MCF 10A (cell line): ENCODE measurements at regions not wholly inside any gene's neighbourhood (a gene's known extent, or its start where the extent isn't known, plus 50 kb on each side); places are given as distances from the start of the nearest gene placed in this dataset.

Experiments used
- BruUV-seq: library from RNA; stranded (reverse); fragments of 400-500 nt; replicated peaks from 2 replicates; lab custom pipeline; 2021; lab: Mats Ljungman, UMichigan
- CTCF ChIA-PET: fragments of 300-600 bp; sonication (Branson Sonifier 250); formaldehyde crosslinking; extraction: SDS; loops from one replicate; lab custom pipeline; 2021; ENCODE audit warnings: antibody characterized with exemption, inconsistent platforms; lab: Yijun Ruan, JAX
- POLR2A ChIA-PET: fragments of 300-600, 350-650 bp; sonication (Branson Sonifier 250); formaldehyde crosslinking; extraction: SDS; loops from one replicate; lab custom pipeline; 2020; ENCODE audit warnings: antibody characterized with exemption, inconsistent platforms; lab: Yijun Ruan, JAX
- DNase-seq: peaks from one replicate; pipeline ENCODE4 v3.0.0-alpha.2; 2018; ENCODE audit not compliant: unreplicated experiment
- H3K27ac Mint-ChIP-seq: one replicate; pipeline ENCODE4 v1.8.0; 2022; ENCODE audit warnings: mild to moderate bottlenecking, low read depth, mixed read lengths; ENCODE audit not compliant: unreplicated experiment
- H3K27me3 Mint-ChIP-seq: one replicate; pipeline ENCODE4 v1.8.0; 2022; ENCODE audit warnings: mixed read lengths; ENCODE audit not compliant: insufficient read depth, unreplicated experiment
- H3K36me3 Mint-ChIP-seq: one replicate; pipeline ENCODE4 v1.8.0; 2022; ENCODE audit warnings: mild to moderate bottlenecking, moderate library complexity, mixed read lengths; ENCODE audit not compliant: insufficient read depth, unreplicated experiment
- H3K4me1 Mint-ChIP-seq: one replicate; pipeline ENCODE4 v1.8.0; 2022; ENCODE audit warnings: mixed read lengths; ENCODE audit not compliant: insufficient read depth, unreplicated experiment
- H3K4me3 Mint-ChIP-seq: one replicate; pipeline ENCODE4 v1.8.0; 2022; ENCODE audit warnings: mild to moderate bottlenecking, moderate library complexity, mixed read lengths; ENCODE audit not compliant: unreplicated experiment
- H3K9me3 Mint-ChIP-seq: one replicate; pipeline ENCODE4 v1.8.0; 2022; ENCODE audit warnings: mixed read lengths; ENCODE audit not compliant: unreplicated experiment
- CTCF ChIP-seq: fragments of 200-600 bp; IDR thresholded peaks from one replicate; pipeline ENCODE4 v1.8.0; 2022; ENCODE audit warnings: antibody characterized with exemption, mild to moderate bottlenecking; ENCODE audit not compliant: unreplicated experiment
- intact Hi-C: fragments of 100-400 bp; cut with micrococcal nuclease; formaldehyde crosslinking; loops from 2 replicates; pipeline ENCODE4 v1.14.1; 2022

GRCh38 chr2:18380321-18380720 lies 180.1 kb downstream of the RDH14 start:
- ChIA-PET POLR2A (interaction anchor here (1.1 kb wide), 1 partner anchor 528 kb away, joined by 4 read pairs; no protein-coding TSS in a partner anchor), CTCF (interaction anchor here (0.6 to 10.0 kb wide), 10 partner anchors 8 to 798 kb away, joined by 3 to 144 read pairs (median 4); no protein-coding TSS in a partner anchor)
- H3K4me1 Mint-ChIP-seq: no peaks in the 10 kb centered on the region
- no peak overlapping the region for H3K4me3 Mint-ChIP-seq
- H3K27me3 Mint-ChIP-seq: peaks cover 13% of the 10 kb centered on the region
- BruUV-seq: no TSS peak
- no peaks in the 10 kb centered on the region for H3K9me3 Mint-ChIP-seq
- TF ChIP-seq CTCF: no peak
- no peaks in the 10 kb centered on the region for H3K36me3 Mint-ChIP-seq
- no peak overlapping the region for H3K27ac Mint-ChIP-seq
- intact Hi-C loops: no loop called here
- no peak for DNase-seq

- intact Hi-C loops: loop anchor here (2.0 to 10.0 kb wide), 3 partner anchors 161 to 655 kb away; no protein-coding TSS in a partner anchor
- POLR2A ChIA-PET: no interaction called here
- DNase-seq: no peak
- no peaks in the 10 kb centered on the region for H3K4me1 Mint-ChIP-seq
- peaks cover 13% of the 10 kb centered on the region for H3K27me3 Mint-ChIP-seq
- no peak for TF ChIP-seq CTCF
- no peaks in the 10 kb centered on the region for H3K36me3 Mint-ChIP-seq
- H3K9me3 Mint-ChIP-seq: no peaks in the 10 kb centered on the region
- no peak overlapping the region for H3K27ac Mint-ChIP-seq
- no TSS peak for BruUV-seq
- no peak overlapping the region for H3K4me3 Mint-ChIP-seq
- CTCF ChIA-PET: interaction anchor here (0.6 to 10.0 kb wide), 12 partner anchors 9 to 798 kb away, joined by 3 to 144 read pairs (median 6); no protein-coding TSS in a partner anchor
Measured at GRCh38 chr2:18379870-18380269, 180.6 kb downstream of the RDH14 start.

GRCh38 chr2:18378020-18378653 lies 182.3 kb downstream of the RDH14 start:
- H3K4me3 Mint-ChIP-seq: no peak overlapping the region
- intact Hi-C loops: loop anchor here (1.0 to 10.0 kb wide), 6 partner anchors 159 to 653 kb away; no protein-coding TSS in a partner anchor
- peak; percentile 66 for DNase-seq
- peaks cover 13% of the 10 kb centered on the region for H3K27me3 Mint-ChIP-seq
- no peaks in the 10 kb centered on the region for H3K36me3 Mint-ChIP-seq
- H3K27ac Mint-ChIP-seq: no peak overlapping the region
- peak; percentile 82 for TF ChIP-seq CTCF
- POLR2A ChIA-PET: interaction anchor here (2.4 kb wide), 1 partner anchor 526 kb away, joined by 7 read pairs; no protein-coding TSS in a partner anchor
- no peaks in the 10 kb centered on the region for H3K9me3 Mint-ChIP-seq
- CTCF ChIA-PET: interaction anchor here (0.6 to 10.0 kb wide), 52 partner anchors 8 to 1289 kb away, joined by 3 to 144 read pairs (median 3); partner anchors contain the start of genes GEN1, KCNS3 and MSGN1
- H3K4me1 Mint-ChIP-seq: peaks cover 6% of the 10 kb centered on the region
- BruUV-seq: no TSS peak

GRCh38 chr2:18376936-18377335 lies 183.5 kb downstream of the RDH14 start:
- ChIA-PET POLR2A (interaction anchor here (2.4 kb wide), 1 partner anchor 525 kb away, joined by 7 read pairs; no protein-coding TSS in a partner anchor), CTCF (interaction anchor here (0.5 to 10.0 kb wide), 16 partner anchors 9 to 1604 kb away, joined by 3 to 144 read pairs (median 5); partner anchors contain the start of gene KCNS3)
- TF ChIP-seq CTCF: no peak
- no peaks in the 10 kb centered on the region for H3K36me3 Mint-ChIP-seq
- peaks cover 3% of the 10 kb centered on the region for H3K27me3 Mint-ChIP-seq
- no TSS peak for BruUV-seq
- DNase-seq: no peak
- no peak overlapping the region for H3K4me3 Mint-ChIP-seq
- intact Hi-C loops: loop anchor here (10.0 kb wide), 1 partner anchor 652 kb away; no protein-coding TSS in a partner anchor
- no peaks in the 10 kb centered on the region for H3K9me3 Mint-ChIP-seq
- no peak overlapping the region for H3K27ac Mint-ChIP-seq
- H3K4me1 Mint-ChIP-seq: peaks cover 11% of the 10 kb centered on the region
